Adrenal gland (tissue), 9 donors: ENCODE measurements at regions not wholly inside any gene's neighbourhood (a gene's known extent, or its start where the extent isn't known, plus 50 kb on each side); places are given as distances from the start of the nearest gene placed in this dataset.

ENCODE experiments used
- DNase-seq, 7 donors: peaks; one replicate each; pipeline ENCODE4 v3.0.0-alpha.2; 2019 to 2020
- H3K27ac ChIP-seq, 5 donors: fragments of 200-600 bp; sonication (generic) in 4 of 5; 1 replicate in 3 of 5; 2 replicates in 2 of 5; pipeline versions ENCODE4 v1.5.1 to v1.8.0; 2016 to 2020; ENCODE audit warnings: mild to moderate bottlenecking in 1 of 5
- H3K27me3 ChIP-seq: fragments of 200-600 bp; 2 replicates; pipeline ENCODE4 v1.8.0; 2021
- H3K36me3 ChIP-seq, 2 donors: fragments of 200-600 bp; replicated peaks in 1 of 2; 1 replicate in 1 of 2; 2 replicates in 1 of 2; pipeline versions ENCODE4 v1.5.1 to v1.8.0; 2018 to 2022
- H3K4me1 ChIP-seq, 2 donors: fragments of 200-600 bp; replicated peaks in 1 of 2; 1 replicate in 1 of 2; 2 replicates in 1 of 2; pipeline versions ENCODE4 v1.5.1 to v1.8.0; 2018 to 2021
- H3K4me3 ChIP-seq, 4 donors: fragments of 200-600 bp; sonication (generic) in 3 of 4; one replicate each; pipeline ENCODE4 v1.5.1; 2016 to 2018
- H3K9me3 ChIP-seq, 3 donors: fragments of 200-600 bp; sonication (generic) in 1 of 3; replicated peaks in 1 of 3; 1 replicate in 2 of 3; 2 replicates in 1 of 3; pipeline versions ENCODE4 v1.5.1 to v1.8.0; 2016 to 2021
- CTCF ChIP-seq, 6 experiments: fragments of 450-650 bp in 4 of 6; fragments of 200-600 bp in 2 of 6; sonication (generic) in 1 of 6; IDR thresholded peaks; 1 replicate in 5 of 6; 2 replicates in 1 of 6; pipeline versions ENCODE4 v1.5.1 to v1.8.0; 2016 to 2021; ENCODE audit warnings: antibody characterized with exemption in 6 of 6, mild to moderate bottlenecking in 2 of 6, moderate library complexity in 1 of 6
- POLR2A ChIP-seq, 2 donors: fragments of 450-650 bp; IDR thresholded peaks; one replicate each; pipeline ENCODE4 v1.6.1; 2017; ENCODE audit warnings: antibody characterized with exemption in 2 of 2, mild to moderate bottlenecking in 2 of 2, moderate library complexity in 1 of 2
- WGBS, 4 donors: extraction: QIAGEN DNeasy Blood & Tissue Kit in 2 of 4; methylation state at CpG; one replicate each; pipeline versions ENCODE4 v1.1.5 to v1.1.7; 2013 to 2017; 5-methylcytosine and 5-hydroxymethylcytosine counted together
- intact Hi-C, 2 donors: fragments of 100-400 bp; cut with DNase I; formaldehyde crosslinking; loops; one replicate each; pipeline versions ENCODE4 v1.14.1 to v1.15.0; 2022 to 2023
- donor health status: healthy with polysubstance abuse.
- donor health status: Bipolar disorder and iron deficiency.
- donor health status: DM: yes; HTN: yes; CAD: no.
- donor health status: DM: no; HTN: no; CAD: no.
- donor health status: DM: no; HTN: no; CAD: no.

GRCh38 chr6:159594750-159595117 is 98.3 kb downstream of the SOD2 start:
- Histone ChIP-seq H3K9me3 (no peaks in the 10 kb centered on the region), H3K36me3 (no peaks in the 10 kb centered on the region), H3K27ac (peak overlapping the region in 2 of 5 donors; percentile 50 to 71), H3K4me3 (no peak overlapping the region), H3K4me1 (no peaks in the 10 kb centered on the region), H3K27me3 (no peaks in the 10 kb centered on the region)
- WGBS, 4 donors, result 24 to 50% (median 49%) methylated on average over 1 of the region's 1 CpG
- TF ChIP-seq POLR2A (IDR thresholded peaks at IDR 0.05) (no peak), CTCF (IDR thresholded peaks at IDR 0.05) (no peak)
- intact Hi-C loops, result no loop called here
- no peak for DNase-seq

DNA sequence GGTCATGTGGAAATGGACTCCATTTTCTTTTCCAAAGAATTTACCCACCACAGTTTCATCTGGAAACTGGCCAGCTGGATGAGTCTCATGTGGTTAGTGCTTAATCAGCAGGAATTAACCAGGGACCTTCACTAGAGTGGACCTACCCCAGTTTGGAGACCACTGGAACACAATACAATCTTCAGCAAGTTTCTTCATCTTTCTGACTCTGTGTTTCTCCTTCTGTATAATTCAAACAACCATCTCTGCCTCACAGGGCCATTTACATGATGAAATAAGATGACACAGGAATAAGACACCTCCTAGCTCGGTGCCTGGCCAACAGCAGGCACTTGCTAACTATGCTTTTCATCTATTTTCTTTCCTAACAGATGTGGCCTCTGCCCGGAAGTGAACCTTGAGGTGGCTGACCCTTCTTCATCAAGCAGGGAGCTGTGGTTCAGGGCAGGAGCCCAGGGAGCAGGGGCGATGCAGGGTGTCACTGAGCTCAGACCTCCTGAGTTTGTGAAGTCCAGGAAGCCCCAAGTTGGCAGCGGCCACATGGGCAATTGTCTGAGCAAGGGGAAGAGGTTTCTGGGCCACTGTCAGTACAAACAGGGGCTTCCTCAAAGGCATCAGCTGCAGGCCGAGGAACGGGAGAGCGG is 98.8 kb downstream of the SOD2 start:
- no peak overlapping the region for H3K4me3 ChIP-seq
- no peak for DNase-seq
- 80 to 88% (median 81%) methylated on average over 7 of the region's 7 CpGs for WGBS, 4 donors
- TF ChIP-seq CTCF (IDR thresholded peaks at IDR 0.05), result no peak
- TF ChIP-seq POLR2A (IDR thresholded peaks at IDR 0.05), result no peak
- H3K27me3 ChIP-seq, result no peaks in the 10 kb centered on the region
- intact Hi-C loops, result no loop called here
- H3K27ac ChIP-seq, result no peak overlapping the region
- no peaks in the 10 kb centered on the region for H3K4me1 ChIP-seq
- H3K9me3 ChIP-seq, result no peaks in the 10 kb centered on the region
- no peaks in the 10 kb centered on the region for H3K36me3 ChIP-seq

DNA sequence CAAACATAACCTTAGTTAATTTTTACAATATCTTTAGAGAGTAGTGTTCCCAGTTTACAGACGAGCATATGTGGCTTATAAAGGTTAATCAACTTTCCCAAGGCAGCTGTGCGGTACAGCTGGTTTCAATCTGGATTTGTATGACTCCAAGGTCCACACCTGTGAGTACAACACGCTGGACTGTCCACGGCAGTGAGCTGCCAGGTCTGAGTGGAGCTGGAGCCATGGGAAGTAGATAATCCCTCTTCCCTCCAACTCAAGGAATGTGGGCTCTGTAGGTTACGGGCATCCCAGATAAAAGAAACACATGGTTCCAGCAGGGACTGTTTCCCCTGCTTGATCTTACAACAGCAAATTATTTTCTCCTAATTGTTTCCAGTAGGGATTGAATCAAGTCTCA is 102.2 kb downstream of the SOD2 start:
- DNase-seq, result no peak
- WGBS, 4 donors, result 78 to 88% (median 81%) methylated on average over 5 of the region's 5 CpGs
- no peaks in the 10 kb centered on the region for H3K27me3 ChIP-seq
- H3K4me3 ChIP-seq, result no peak overlapping the region
- no peak for TF ChIP-seq POLR2A (IDR thresholded peaks at IDR 0.05)
- no peak for TF ChIP-seq CTCF (IDR thresholded peaks at IDR 0.05)
- H3K9me3 ChIP-seq, result no peaks in the 10 kb centered on the region
- no peaks in the 10 kb centered on the region for H3K4me1 ChIP-seq
- H3K36me3 ChIP-seq, result no peaks in the 10 kb centered on the region
- intact Hi-C loops, result no loop called here
- no peak overlapping the region for H3K27ac ChIP-seq

- WGBS, 4 donors, result 48 to 90% (median 69%) methylated on average over 1 of the region's 1 CpG
- H3K9me3 ChIP-seq, result no peaks in the 10 kb centered on the region
- H3K27ac ChIP-seq, result no peak overlapping the region
- DNase-seq, result no peak
- TF ChIP-seq POLR2A (IDR thresholded peaks at IDR 0.05) (no peak), CTCF (IDR thresholded peaks at IDR 0.05) (no peak)
- no peak overlapping the region for H3K4me3 ChIP-seq
- H3K27me3 ChIP-seq, result no peaks in the 10 kb centered on the region
- intact Hi-C loops, result no loop called here
- no peaks in the 10 kb centered on the region for H3K4me1 ChIP-seq
- H3K36me3 ChIP-seq, result no peaks in the 10 kb centered on the region
Observed at GRCh38 chr6:159586684-159587083, 106.4 kb downstream of the SOD2 start.
